Left cardiac atrium (tissue), 4 donors: ENCODE measurements at regions not wholly inside any gene's neighbourhood (a gene's known extent, or its start where the extent isn't known, plus 50 kb on each side); places are given as distances from the start of the nearest gene placed in this dataset.

Experiments used
- ATAC-seq, 2 donors: fragments of 200-7000 bp; cut with Tn5 transposase; one replicate each; pipeline ENCODE4 v1.9.1; 2020; ENCODE audit warnings: mild to moderate bottlenecking in 2 of 2, moderate library complexity in 2 of 2
- DNase-seq: peaks from one replicate; pipeline ENCODE4 v3.0.0-alpha.2; 2020
- intact Hi-C, 2 donors: fragments of 100-400 bp; cut with DNase I; formaldehyde crosslinking; loops; one replicate each; pipeline versions ENCODE4 v1.14.1 to v1.15.1; 2022 to 2023
- donor health status: DM: no; HTN: yes; CAD: no.
- donor health status: DM: no; HTN: yes; CAD: no; lungs with severe emphysema.
- donor health status: DM: yes; HTN: yes; CAD: no.
- donor health status: Dilated cardiomyopathy.

GRCh38 chr1:199116488-199116887 lies 477.6 kb downstream of the PTPRC start:
- DNase-seq (no peak), ATAC-seq (no peak)
- intact Hi-C loops: no loop called here

GRCh38 chr1:199121047-199121446 lies 482.2 kb downstream of the PTPRC start:
- ATAC-seq (no peak), DNase-seq (no peak)
- intact Hi-C loops: no loop called here

GRCh38 chr1:199122085-199122484 lies 483.2 kb downstream of the PTPRC start:
- ATAC-seq (no peak), DNase-seq (no peak)
- intact Hi-C loops: no loop called here

- no peak for DNase-seq
- ATAC-seq: no peak
- intact Hi-C loops: no loop called here
Observed at GRCh38 chr1:199122532-199123311, 483.9 kb downstream of the PTPRC start.

- intact Hi-C loops: no loop called here
- ATAC-seq: no peak
Observed at GRCh38 chr1:199123615-199124014, 484.8 kb downstream of the PTPRC start.

GRCh38 chr1:199124351-199124750 lies 485.5 kb downstream of the PTPRC start:
- ATAC-seq (no peak), DNase-seq (no peak)
- intact Hi-C loops: no loop called here

More at GRCh38 chr1:199123615-199124014, 484.8 kb downstream of the PTPRC start:
- no peak for DNase-seq

- intact Hi-C loops: no loop called here
- ATAC-seq: no peak
- DNase-seq: no peak
Observed at GRCh38 chr1:199129247-199129646, 490.4 kb downstream of the PTPRC start.

GRCh38 chr1:199132006-199132405 lies 493.2 kb downstream of the PTPRC start:
- no peak for ATAC-seq
- intact Hi-C loops: no loop called here
- DNase-seq: no peak

GRCh38 chr1:199135901-199136300 lies 497.1 kb downstream of the PTPRC start:
- ATAC-seq (no peak), DNase-seq (no peak)
- intact Hi-C loops: no loop called here

GRCh38 chr1:199138061-199138460 lies 499.2 kb downstream of the PTPRC start:
- intact Hi-C loops: no loop called here
- ATAC-seq: no peak
- no peak for DNase-seq

- intact Hi-C loops: no loop called here
- no peak for DNase-seq
- ATAC-seq: no peak
Observed at GRCh38 chr1:199149591-199149990, 510.8 kb downstream of the PTPRC start.

- intact Hi-C loops: no loop called here
- DNase-seq: no peak
- no peak for ATAC-seq
Observed at GRCh38 chr1:199150756-199151155, 511.9 kb downstream of the PTPRC start.

- intact Hi-C loops: no loop called here
- ATAC-seq: no peak
Observed at GRCh38 chr1:199151634-199152425, 513.0 kb downstream of the PTPRC start.

GRCh38 chr1:199152676-199153075 lies 513.8 kb downstream of the PTPRC start:
- DNase-seq: no peak
- intact Hi-C loops: no loop called here
- no peak for ATAC-seq

More at GRCh38 chr1:199151634-199152425, 513.0 kb downstream of the PTPRC start:
- no peak for DNase-seq

GRCh38 chr1:199155166-199156019 lies 516.6 kb downstream of the PTPRC start:
- no peak for ATAC-seq
- intact Hi-C loops: no loop called here
- no peak for DNase-seq

GRCh38 chr1:199157494-199157893 lies 518.7 kb downstream of the PTPRC start:
- intact Hi-C loops: no loop called here
- no peak for DNase-seq
- ATAC-seq: no peak

GRCh38 chr1:199160521-199161318 lies 521.9 kb downstream of the PTPRC start:
- intact Hi-C loops: no loop called here
- ATAC-seq (no peak), DNase-seq (no peak)

GRCh38 chr1:199161319-199161680 lies 522.5 kb downstream of the PTPRC start:
- DNase-seq: no peak
- no peak for ATAC-seq
- intact Hi-C loops: no loop called here

GRCh38 chr1:199161766-199162303 lies 523.0 kb downstream of the PTPRC start:
- DNase-seq (no peak), ATAC-seq (no peak)
- intact Hi-C loops: no loop called here
